Cardiac fibroblast (primary cell): ENCODE measurements at regions not wholly inside any gene's neighbourhood (a gene's known extent, or its start where the extent isn't known, plus 50 kb on each side); places are given as distances from the start of the nearest gene placed in this dataset.
"Not testable (repeated sequence)": the region's sequence is repeated elsewhere in the genome, so short reads cannot be mapped to it uniquely, and the experiment has no call there.

Experiments used
- DNase-seq, 2 donors: peaks; one replicate each; pipeline versions ENCODE4 v3.0.0 to v3.0.0-alpha.2; 2010; ENCODE audit warnings: low read depth in 2 of 2
- H3K4me3 ChIP-seq, 2 donors: replicated peaks in 1 of 2; 1 replicate in 1 of 2; 2 replicates in 1 of 2; pipeline ENCODE4 v1.5.1; 2011; ENCODE audit warnings: low read depth in 2 of 2, low read length in 2 of 2, mild to moderate bottlenecking in 2 of 2, moderate library complexity in 1 of 2
- TF ChIP-seq, protein P1 (sequence below): IDR thresholded peaks from one replicate; pipeline ENCODE4 v1.5.1; 2011; ENCODE audit warnings: low read depth, mild to moderate bottlenecking, low read length, inconsistent platforms

DNA sequence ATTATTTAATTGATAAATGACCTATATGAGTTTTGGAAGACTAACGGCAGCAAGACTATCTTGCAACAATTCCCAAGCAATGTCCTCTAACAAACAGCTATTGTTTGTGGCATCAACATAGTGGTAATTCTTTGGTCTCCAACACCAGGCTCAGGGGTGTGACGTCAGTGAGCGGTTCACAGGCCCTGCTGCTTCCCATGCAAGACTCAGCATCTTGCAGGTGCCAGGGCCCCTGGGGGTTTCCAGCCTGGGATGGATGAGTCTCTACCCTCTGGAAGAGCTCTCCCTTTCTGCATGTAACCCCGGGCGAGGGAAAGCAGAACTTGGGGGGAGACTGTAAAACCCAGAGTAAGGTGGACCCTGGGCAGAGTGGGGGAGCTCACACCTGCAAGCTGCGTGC, 164.7 kb downstream of the ACTR3B start:
- H3K4me3 ChIP-seq: no peak overlapping the region
- DNase-seq: no peak
- TF ChIP-seq, protein P1, sequence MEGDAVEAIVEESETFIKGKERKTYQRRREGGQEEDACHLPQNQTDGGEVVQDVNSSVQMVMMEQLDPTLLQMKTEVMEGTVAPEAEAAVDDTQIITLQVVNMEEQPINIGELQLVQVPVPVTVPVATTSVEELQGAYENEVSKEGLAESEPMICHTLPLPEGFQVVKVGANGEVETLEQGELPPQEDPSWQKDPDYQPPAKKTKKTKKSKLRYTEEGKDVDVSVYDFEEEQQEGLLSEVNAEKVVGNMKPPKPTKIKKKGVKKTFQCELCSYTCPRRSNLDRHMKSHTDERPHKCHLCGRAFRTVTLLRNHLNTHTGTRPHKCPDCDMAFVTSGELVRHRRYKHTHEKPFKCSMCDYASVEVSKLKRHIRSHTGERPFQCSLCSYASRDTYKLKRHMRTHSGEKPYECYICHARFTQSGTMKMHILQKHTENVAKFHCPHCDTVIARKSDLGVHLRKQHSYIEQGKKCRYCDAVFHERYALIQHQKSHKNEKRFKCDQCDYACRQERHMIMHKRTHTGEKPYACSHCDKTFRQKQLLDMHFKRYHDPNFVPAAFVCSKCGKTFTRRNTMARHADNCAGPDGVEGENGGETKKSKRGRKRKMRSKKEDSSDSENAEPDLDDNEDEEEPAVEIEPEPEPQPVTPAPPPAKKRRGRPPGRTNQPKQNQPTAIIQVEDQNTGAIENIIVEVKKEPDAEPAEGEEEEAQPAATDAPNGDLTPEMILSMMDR: no peak

DNA sequence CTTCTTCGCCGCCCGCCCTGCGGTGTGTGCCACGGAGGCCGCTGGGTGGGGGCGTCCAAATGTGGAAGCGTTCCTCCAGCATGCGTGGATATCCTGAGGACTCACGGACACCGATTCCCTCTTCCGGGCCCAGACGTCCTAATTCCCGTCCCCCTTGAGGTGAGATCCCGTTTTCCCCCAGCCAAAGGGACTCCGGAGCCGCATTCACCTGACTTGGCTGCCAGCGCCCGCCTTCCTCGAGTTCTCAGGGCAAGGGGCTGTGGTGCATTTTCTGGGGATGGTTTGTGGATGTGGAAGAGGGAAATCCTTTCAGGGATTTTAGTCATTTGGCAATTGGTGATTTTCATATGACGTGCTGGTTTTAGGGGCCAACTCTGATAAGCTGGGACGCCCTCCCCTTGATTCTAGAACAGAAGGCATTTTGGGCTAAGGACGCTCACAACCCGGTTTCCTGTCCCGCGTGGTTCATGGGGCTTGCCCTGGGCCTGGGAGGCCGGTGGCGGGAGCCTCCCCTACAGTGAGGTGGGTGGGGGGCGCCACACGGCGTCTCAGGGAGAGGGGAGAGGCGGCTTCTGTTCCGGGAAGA, 165.4 kb downstream of the ACTR3B start:
- H3K4me3 ChIP-seq: no peak overlapping the region
- TF ChIP-seq, protein P1: no peak
- DNase-seq: no peak

DNA sequence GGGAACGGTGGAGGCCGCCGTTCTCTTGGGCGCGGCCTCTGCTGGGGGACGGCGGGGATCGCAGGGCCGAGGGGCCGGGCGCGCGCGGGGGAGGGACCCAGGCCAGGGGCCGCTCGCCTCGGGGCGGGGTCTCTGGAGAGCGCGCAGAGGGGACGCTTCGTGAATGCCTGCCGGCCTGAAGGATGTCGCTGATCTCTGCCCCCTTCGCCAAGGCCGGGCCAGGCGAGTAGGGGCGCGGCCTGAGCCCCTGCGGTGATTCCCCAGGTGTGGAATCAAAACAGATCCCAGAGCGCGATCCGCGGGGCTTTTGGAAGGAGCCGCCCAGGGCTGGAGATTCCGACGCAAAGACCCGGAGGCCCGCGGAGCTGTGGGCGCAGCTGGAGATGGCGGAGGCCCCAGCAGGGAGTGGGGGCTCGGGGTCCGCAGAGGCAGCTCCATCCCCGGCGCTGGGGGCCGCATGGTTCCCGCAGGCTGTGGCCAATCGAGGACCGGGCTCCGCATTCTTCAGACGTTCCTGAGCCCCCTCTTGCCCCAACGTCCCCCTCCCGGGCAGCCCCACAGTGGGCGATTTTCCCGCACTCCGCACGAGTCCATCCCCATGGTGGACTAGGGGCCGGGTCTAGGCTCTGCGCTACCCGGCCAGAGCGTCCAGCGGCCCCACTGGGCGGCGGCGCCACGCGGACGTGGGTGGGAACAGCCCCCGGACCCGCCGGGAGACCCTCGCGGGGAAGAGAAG, 166.0 kb downstream of the ACTR3B start:
- DNase-seq: no peak
- H3K4me3 ChIP-seq: no peak overlapping the region
- TF ChIP-seq, protein P1: no peak

DNA sequence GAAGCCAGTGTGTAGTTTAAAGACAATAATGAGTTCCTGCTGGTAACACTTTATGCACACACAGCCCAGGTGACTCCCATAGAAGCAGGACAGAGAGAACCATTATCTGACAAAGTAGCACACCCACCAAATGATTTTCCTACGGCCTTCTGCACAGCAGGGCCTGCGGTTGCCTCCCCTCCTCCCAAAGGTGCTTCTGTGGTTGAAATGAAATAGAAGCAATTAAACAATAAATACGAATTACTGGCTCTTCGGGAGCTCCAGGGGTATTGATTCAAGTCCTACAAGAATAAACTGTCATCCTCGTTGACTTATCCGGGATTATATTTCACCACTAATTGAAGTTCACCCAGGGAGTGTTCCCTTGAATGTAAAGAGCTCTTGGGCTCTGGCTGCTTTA, 172.1 kb downstream of the ACTR3B start:
- DNase-seq: no peak
- no peak overlapping the region for H3K4me3 ChIP-seq
- TF ChIP-seq, protein P1: no peak

DNA sequence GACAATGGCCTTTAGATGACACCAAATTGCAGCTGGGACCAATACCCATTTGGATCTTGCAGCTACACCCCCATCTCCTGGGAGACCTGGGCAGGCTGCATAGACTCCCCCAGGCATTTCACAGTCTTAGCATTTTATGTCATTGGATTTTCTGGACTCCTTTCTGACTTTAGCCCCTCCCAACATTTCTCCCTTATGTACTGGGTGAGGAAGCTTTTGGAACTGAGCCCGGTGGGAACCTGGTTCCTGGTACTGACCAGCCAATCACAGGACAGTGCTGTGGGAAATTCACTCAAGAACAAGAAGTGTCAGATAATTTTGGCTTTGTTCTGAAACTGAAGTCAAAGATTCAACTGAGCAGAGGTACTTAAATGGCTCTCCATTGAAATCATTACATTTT, 177.7 kb downstream of the ACTR3B start:
- TF ChIP-seq, protein P1: no peak
- no peak overlapping the region for H3K4me3 ChIP-seq
- DNase-seq: no peak

DNA sequence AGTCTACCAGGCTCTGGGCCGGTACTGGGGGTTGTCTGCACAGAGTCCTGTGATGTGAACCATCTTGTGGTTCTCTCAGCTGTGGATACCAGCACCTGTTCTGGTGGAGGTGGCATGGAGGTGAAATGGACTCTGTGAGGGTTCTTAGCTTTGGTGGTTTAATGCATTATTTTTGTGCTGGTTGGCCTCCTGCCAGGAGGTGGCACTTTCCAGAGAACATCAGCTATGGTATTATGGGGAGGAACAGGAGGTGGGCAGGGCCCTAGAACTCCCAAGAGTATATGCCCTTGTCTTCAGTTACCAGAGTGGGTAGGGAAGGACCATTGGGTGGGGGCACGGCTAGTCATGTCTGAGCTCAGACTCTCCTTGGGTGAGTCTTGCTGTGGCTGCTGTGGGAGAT, 187.1 kb downstream of the ACTR3B start:
- not testable (repeated sequence) for DNase-seq, H3K4me3 ChIP-seq

DNA sequence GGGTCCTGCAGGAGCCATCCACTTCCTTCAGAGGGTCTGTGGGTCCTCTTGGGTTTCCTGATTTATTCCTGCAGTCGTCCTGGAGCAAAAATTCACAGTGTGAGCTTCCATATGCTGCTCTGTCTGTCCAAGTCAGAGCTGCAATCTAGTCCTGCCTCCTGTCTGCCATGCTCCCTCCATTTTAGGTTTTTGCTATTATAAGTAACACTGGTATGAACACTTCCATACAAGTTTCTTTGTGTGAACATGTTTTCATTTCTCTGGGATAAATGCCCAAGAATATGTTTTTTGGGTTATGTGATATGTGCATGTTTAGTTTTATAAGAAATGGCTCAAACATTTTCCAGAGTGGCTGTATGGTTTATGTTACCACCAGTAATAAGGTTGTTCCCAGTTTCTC, 188.1 kb downstream of the ACTR3B start:
- TF ChIP-seq, protein P1: no peak
- no peak overlapping the region for H3K4me3 ChIP-seq
- DNase-seq: no peak
